HG02973 (cell line): ENCODE measurements at regions not wholly inside any gene's neighbourhood (a gene's known extent, or its start where the extent isn't known, plus 50 kb on each side); places are given as distances from the start of the nearest gene placed in this dataset.
A peak's percentile ranks its signal among the peaks of the same experiment; 100 is the strongest.

ENCODE experiments used
- ATAC-seq: cut with Tn5 transposase; IDR thresholded peaks from one replicate; pipeline ENCODE4 v1.9.1; 2021; ENCODE audit warnings: moderate library complexity; ENCODE audit not compliant: unreplicated experiment

- ATAC-seq = no peak
Observed at GRCh38 chr17:55829995-55830612, 79.3 kb downstream of the PCTP start.

- ATAC-seq = no peak
Observed at GRCh38 chr17:55830699-55831471, 80.0 kb downstream of the PCTP start.

DNA sequence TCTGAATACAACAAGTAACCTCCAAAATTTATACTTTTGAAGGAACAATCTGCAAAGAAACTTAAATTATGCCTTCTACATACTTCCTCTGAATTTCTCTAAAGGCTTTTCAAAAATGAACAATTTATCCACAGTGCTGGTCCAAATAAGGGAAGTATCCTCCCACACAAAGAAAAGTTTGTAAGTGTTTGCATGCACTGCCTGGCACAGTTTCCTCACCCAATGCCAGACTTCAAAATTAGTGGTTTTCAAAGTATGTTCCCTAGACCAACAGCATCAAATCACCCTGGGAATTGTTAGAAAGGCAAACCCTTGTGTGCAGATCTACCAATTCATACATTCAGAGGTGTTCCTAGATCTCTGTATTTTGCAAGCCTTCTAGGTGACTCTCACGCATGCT, 82.5 kb downstream of the PCTP start:
- no peak for ATAC-seq

DNA sequence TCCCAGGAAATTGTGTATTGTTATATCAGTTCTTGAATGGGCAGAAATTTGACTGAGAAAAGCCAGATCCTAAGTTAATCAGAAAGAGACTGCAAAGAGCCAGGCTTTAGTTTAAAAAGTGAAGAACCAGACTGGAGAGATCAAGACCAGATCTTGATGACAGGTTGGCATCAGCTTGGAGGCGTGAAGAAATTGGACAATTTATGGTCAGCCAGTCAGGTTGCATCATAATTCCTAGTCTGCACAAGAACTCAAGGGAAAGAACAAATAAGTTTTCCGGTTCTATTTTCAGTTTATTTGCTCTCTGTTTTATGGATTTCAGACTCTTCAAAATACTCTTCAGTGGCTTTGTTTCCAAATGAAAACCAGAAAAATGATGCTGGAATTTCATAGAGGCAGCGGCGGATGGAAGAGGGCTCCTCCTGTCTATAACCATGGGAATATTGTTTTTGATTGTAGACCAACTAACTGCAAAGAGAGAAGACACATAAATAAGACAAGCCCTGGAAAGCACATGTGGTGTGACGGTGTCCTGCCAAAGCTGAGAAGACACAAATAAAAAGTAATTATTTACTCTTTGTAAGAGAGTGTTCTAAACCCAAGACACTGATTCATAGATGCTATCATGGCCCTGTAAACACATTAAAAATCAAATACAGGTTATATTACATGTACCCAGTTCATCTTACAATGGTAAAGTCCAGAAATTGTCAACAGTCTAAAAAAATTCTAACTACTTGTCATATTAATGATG, 91.7 kb downstream of the PCTP start:
- ATAC-seq = no peak

- ATAC-seq = no peak
Observed at GRCh38 chr17:55843785-55844184, 92.9 kb downstream of the PCTP start.

DNA sequence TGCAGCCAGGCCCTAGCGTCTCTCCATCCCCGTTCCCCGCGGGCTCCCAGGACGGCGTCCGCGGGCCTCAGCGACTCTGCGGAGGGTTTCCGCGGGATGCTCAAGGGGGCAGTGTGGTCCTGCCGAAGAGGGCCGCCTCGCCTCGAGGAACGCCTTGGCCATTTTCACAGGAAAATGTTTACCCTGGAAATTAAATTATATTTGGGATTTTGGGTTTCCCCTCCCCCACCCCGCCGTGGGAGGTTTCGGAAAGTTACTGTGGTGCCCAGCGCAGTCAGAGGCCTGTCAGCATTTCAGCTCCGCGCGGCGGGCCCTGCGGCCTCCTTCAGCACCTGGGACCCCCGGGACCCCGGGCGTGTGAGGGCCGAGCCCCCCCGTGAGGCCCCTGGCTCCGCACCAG, 94.5 kb downstream of the PCTP start:
- ATAC-seq = no peak

GRCh38 chr17:55846745-55847144, 95.9 kb downstream of the PCTP start:
- no peak for ATAC-seq

DNA sequence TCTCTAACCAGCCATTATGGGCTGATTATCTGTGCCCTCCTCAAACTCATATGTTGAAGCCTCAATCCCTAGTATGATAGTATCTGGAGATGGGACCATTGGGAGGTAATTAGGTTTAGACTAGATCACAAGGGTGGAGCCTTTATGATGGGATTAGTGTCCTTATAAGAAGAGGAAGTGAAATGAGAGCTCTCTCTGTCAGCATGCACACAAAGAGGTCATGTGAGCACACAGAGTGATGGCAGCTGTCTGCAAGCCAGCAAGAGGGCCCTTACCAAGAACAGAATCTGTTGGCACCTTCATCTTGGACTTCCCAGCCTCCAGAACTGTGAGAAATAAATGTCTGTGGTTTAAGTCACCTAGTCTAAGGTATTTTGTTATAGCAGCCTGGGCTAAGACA, 101.9 kb downstream of the PCTP start:
- peak; percentile 51 for ATAC-seq

DNA sequence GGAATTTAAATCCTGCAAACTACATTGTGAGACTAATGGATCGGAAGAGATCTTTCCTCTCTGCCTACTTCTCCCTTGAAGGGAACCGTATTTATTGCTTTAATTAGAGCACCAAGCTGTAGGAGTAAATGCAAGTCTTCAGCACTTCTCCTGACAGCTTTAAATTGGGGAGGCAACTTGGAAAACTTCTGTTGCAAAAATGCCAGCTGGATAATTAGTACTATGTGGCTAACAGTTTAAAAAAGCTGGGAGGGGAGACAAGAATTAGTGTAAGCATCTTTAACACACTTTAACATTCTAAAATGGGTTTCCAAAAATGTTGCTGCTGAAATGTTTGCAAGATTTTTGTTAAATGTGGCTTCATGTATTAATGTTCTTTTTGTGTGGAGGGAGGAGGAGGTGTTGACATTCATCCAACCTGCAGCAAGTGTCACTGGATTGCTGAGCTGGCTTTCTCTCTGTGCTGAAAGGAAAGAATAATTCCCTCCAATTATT, 108.5 kb downstream of the PCTP start:
- no peak for ATAC-seq

GRCh38 chr17:55865072-55865762, 114.4 kb downstream of the PCTP start:
- ATAC-seq = no peak

DNA sequence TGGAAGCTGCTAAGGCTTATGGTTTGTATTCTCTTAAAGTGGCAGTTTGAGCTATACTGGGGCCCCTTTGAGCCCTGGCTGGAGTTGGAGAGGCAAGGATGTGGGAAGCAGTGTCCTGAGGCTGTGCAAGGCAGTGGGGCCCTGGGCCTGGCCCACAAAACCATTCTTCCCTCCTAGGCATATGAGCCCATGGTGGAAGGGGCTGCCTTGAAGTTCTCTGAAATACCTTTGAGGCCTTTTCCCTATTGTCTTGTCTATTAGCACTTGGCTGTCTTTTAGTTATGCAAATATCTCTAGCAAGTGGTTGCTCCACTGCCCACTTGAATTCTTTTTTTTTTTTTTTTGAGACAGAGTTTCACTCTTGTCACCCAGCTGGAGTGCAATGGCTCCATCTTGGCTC, 119.2 kb downstream of the PCTP start:
- ATAC-seq = no peak

- ATAC-seq = no peak
Observed at GRCh38 chr17:55872374-55872773, 121.5 kb downstream of the PCTP start.

- ATAC-seq = no peak
Observed at GRCh38 chr17:55873017-55873758, 122.3 kb downstream of the PCTP start.

GRCh38 chr17:55883149-55883548, 132.3 kb downstream of the PCTP start:
- no peak for ATAC-seq

GRCh38 chr17:55887531-55887930, 136.7 kb downstream of the PCTP start:
- no peak for ATAC-seq

DNA sequence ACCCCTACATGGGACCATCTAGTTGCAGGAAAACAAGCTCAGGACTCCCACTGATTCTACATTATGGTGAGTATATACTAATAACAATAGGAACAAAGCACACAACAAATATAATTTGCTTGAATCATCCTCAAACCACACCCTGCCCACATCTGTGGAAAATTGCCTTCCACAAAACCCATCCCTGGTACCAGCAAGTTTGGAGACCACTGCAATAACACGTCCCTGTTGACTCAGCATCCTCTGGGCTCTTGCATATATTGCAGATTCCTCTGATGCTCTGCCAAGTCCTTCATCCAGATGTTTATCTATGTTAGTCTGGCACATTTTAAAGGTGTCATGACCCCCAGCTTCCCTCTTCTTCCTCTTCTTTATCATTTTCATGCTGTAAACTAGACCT, 138.4 kb downstream of the PCTP start:
- ATAC-seq = no peak

DNA sequence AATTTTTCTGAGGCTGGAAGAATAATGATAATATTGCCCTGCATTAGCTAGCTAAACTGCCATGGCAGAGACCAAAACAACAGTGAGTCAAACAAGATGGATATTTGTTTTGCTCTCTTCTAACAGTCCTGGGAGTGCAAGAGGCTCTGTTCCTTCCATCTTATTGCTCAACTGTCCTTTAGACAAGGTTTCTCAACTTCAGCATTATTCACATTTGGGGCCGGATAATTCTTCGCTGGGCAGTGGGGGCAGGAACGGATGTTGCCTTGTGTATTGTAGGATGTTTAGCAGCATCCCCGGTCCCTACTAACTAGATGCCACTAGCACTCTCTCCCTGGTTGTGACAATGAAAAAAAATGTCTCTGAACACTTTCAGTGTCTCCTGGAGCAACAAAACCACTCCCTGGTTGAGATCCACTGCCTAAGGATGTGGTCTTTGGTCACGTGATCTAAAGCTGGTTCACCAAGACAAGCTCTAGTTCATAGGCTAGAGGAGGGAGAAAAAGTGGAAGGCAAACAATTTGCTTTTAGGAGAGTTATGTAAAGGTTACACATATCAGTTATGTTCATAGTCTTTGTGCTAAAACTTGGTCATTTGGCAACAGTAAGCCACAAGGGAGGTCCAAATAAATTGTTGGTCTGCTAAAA, 144.4 kb downstream of the PCTP start:
- no peak for ATAC-seq

DNA sequence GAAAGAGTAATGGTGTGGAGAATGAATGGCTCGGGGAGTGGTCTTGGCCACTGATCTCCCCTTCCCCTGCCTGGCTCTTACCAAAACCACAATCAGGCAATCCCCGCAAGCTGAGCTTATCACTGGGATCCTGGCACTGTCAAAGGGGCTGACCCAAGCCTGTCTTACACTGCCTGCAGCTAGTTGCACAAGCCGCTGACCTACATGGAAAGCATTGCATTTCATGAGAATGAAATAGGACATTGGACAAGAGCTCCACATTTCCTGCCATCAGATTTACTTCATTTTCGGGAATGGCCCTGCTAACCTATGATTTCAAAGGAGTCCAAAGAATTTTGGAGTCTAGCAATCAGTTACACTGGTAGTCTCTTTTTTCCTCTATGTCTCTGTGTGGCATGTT, 146.4 kb downstream of the PCTP start:
- ATAC-seq = no peak

DNA sequence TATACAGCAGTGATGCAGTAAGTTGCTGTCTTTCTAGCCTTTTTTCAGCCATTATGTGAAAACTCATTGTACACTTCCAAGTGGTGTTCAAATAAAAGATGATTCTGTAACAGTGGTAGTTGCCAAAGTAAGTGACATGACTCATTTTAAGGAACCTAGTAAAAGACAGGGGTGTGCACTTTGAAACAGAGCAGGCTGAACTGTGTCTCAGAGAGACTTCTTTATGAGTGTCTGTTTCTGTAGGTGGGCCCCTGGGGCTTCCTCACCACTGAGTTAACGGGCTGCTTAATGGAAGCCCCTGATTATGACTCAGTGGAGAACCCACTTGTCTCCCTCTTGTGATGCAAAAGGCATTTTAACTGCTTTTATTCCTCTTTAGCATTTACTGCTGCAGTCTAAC, 147.3 kb downstream of the PCTP start:
- no peak for ATAC-seq

DNA sequence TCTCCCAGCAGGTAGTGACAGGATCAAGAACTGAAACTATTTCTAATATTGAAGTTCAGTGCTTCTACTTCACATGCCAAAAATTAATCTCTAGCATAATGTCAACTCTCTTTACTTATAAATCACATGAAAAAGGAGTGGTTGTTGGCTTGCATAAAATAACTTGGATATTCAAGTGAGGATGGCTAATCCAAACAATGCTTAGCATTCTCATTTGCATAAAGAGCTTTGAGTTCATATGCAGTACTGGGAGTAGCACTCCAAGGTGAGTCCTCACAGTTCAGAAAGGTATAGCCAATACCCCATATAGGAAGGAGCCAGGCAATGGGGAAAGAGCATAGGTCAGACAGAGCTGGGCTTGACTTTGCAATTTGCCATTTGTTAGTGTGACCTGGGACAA, 149.3 kb downstream of the PCTP start:
- ATAC-seq = no peak
